Ovary (tissue), 3 donors: ENCODE measurements at regions not wholly inside any gene's neighbourhood (a gene's known extent, or its start where the extent isn't known, plus 50 kb on each side); places are given as distances from the start of the nearest gene placed in this dataset.

Experiments used
- EP300 ChIP-seq: sonication (generic); formaldehyde crosslinking; IDR thresholded peaks from one replicate; pipeline ENCODE4 v1.6.1; 2017; ENCODE audit warnings: antibody characterized with exemption
- POLR2A ChIP-seq: fragments of 450-650 bp; IDR thresholded peaks from one replicate; pipeline ENCODE4 v1.6.1; 2017; ENCODE audit warnings: antibody characterized with exemption, mild to moderate bottlenecking, moderate library complexity
- TF ChIP-seq, protein P1 (sequence below), 3 donors: fragments of 450-650 bp in 2 of 3; fragments of 200-600 bp in 1 of 3; IDR thresholded peaks; one replicate each; pipeline versions ENCODE4 v1.5.1 to v1.8.0; 2016 to 2022; ENCODE audit warnings: antibody characterized with exemption in 3 of 3, mild to moderate bottlenecking in 1 of 3
- donor health status: DM: no; HTN: no; CAD: no.

DNA sequence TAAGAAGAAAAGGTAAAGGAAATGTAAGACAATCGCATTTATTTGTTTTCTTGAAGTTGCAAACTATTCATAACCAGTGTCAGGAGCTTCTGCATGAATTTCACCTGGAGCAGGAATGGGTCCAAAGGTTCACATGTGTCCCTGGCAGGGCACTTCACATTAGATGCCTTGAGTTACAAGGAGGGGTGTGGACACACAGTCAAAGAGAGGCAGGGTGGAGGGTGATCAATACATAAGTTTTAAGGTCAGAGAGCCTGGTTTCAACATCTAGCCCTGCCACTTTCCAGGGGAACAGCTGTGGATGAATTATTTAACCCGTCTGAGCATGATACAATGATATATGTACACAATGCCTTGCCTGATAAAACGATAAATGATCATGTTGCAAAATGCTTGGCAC lies 321.4 kb downstream of the CYP26B1 start:
- TF ChIP-seq POLR2A, result no peak
- TF ChIP-seq, protein P1, sequence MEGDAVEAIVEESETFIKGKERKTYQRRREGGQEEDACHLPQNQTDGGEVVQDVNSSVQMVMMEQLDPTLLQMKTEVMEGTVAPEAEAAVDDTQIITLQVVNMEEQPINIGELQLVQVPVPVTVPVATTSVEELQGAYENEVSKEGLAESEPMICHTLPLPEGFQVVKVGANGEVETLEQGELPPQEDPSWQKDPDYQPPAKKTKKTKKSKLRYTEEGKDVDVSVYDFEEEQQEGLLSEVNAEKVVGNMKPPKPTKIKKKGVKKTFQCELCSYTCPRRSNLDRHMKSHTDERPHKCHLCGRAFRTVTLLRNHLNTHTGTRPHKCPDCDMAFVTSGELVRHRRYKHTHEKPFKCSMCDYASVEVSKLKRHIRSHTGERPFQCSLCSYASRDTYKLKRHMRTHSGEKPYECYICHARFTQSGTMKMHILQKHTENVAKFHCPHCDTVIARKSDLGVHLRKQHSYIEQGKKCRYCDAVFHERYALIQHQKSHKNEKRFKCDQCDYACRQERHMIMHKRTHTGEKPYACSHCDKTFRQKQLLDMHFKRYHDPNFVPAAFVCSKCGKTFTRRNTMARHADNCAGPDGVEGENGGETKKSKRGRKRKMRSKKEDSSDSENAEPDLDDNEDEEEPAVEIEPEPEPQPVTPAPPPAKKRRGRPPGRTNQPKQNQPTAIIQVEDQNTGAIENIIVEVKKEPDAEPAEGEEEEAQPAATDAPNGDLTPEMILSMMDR (IDR thresholded peaks at IDR 0.05), result no peak
- TF ChIP-seq EP300, result no peak
